ENCODE measurements at regions not wholly inside any gene's neighbourhood (a gene's known extent, or its start where the extent isn't known, plus 50 kb on each side); places are given as distances from the start of the nearest gene placed in this dataset.

DNA sequence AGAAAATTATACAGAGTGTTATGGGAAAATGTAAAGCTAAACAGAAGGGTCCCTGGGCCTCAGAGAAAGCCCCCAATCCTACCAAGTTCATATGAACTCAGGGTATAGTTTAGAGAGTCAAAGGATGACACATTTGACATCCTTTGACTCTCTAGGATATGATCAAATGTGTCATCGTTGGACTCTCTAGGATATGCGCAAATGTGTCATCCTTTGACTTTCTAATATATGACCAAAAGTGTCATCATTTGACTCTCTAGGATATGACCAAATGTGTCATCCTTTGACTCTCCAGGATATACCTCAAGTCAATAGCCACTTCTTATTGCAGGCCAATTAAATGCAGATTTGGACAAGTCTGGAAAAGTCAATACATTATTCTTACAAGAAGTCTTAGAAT is 204.8 kb upstream of the IGF1 start:
- Histone ChIP-seq H3K4me1 (no peaks in the 10 kb centered on the region), H3K4me3 (no peak overlapping the region), H3K9me3 (no peaks in the 10 kb centered on the region), H3K36me3 (no peaks in the 10 kb centered on the region), H3K27ac (replicated peaks in 1 of 4) (no peak overlapping the region), H3K27me3 (no peaks in the 10 kb centered on the region)
- no peak for DNase-seq (ENCODE audit: extremely low spot score)
- intact Hi-C loops (cut with DNase I): no loop called here
- WGBS: 94% methylated on average over 2 of the region's 2 CpGs
- TF ChIP-seq, protein P1, sequence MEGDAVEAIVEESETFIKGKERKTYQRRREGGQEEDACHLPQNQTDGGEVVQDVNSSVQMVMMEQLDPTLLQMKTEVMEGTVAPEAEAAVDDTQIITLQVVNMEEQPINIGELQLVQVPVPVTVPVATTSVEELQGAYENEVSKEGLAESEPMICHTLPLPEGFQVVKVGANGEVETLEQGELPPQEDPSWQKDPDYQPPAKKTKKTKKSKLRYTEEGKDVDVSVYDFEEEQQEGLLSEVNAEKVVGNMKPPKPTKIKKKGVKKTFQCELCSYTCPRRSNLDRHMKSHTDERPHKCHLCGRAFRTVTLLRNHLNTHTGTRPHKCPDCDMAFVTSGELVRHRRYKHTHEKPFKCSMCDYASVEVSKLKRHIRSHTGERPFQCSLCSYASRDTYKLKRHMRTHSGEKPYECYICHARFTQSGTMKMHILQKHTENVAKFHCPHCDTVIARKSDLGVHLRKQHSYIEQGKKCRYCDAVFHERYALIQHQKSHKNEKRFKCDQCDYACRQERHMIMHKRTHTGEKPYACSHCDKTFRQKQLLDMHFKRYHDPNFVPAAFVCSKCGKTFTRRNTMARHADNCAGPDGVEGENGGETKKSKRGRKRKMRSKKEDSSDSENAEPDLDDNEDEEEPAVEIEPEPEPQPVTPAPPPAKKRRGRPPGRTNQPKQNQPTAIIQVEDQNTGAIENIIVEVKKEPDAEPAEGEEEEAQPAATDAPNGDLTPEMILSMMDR (IDR thresholded peaks at IDR 0.05): no peak
- TF ChIP-seq POLR2A (IDR thresholded peaks at IDR 0.05; ENCODE audit: low read depth) (no peak), EP300 (IDR thresholded peaks at IDR 0.05) (no peak), POLR2AphosphoS5 (IDR thresholded peaks at IDR 0.05) (no peak)

GRCh38 chr12:102682366-102683289 is 202.3 kb upstream of the IGF1 start:
- no peak for TF ChIP-seq POLR2AphosphoS5 (IDR thresholded peaks at IDR 0.05)
- TF ChIP-seq POLR2A (IDR thresholded peaks at IDR 0.05; ENCODE audit: low read depth): no peak
- no peak for TF ChIP-seq EP300 (IDR thresholded peaks at IDR 0.05)
- TF ChIP-seq, protein P1 (IDR thresholded peaks at IDR 0.05): no peak
- WGBS: 67% methylated on average over 2 of the region's 2 CpGs
- Histone ChIP-seq H3K36me3 (no peaks in the 10 kb centered on the region), H3K27ac (replicated peaks in 1 of 4) (no peak overlapping the region), H3K4me1 (no peaks in the 10 kb centered on the region), H3K27me3 (no peaks in the 10 kb centered on the region), H3K9me3 (no peaks in the 10 kb centered on the region), H3K4me3 (no peak overlapping the region)
- intact Hi-C loops (cut with DNase I): no loop called here
- no peak for DNase-seq (ENCODE audit: extremely low spot score)

- Histone ChIP-seq H3K9me3 (no peaks in the 10 kb centered on the region), H3K27me3 (no peaks in the 10 kb centered on the region), H3K4me1 (no peaks in the 10 kb centered on the region), H3K4me3 (no peak overlapping the region), H3K27ac (replicated peaks in 1 of 4) (no peak overlapping the region), H3K36me3 (no peaks in the 10 kb centered on the region)
- intact Hi-C loops (cut with DNase I): no loop called here
- DNase-seq (ENCODE audit: extremely low spot score): no peak
- TF ChIP-seq, protein P1 (IDR thresholded peaks at IDR 0.05): no peak
- TF ChIP-seq POLR2A (IDR thresholded peaks at IDR 0.05; ENCODE audit: low read depth) (no peak), POLR2AphosphoS5 (IDR thresholded peaks at IDR 0.05) (no peak)
These were observed 201.4 kb upstream of the IGF1 start for GRCh38 chr12:102681747-102682146.

DNA sequence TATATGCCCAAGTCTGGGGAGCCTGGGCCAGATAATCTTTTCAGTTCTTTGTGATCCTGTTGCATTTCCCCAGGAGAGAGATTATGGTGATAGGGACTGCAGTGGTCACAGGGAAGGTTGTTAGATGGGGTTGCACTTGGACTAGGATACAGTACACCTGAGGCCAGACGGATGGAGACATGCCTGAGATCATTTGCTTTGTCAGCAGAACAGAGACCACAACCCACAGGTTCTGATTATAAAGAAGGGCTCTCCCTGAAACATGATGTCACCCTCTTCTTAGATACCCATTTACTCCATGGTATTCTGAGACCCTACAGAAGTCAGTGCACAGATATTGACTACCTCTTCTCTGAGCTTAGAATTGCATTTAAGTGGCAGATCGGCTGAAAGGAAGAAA is 200.9 kb upstream of the IGF1 start:
- no peak for DNase-seq (ENCODE audit: extremely low spot score)
- Histone ChIP-seq H3K27me3 (no peaks in the 10 kb centered on the region), H3K4me1 (no peaks in the 10 kb centered on the region), H3K9me3 (no peaks in the 10 kb centered on the region), H3K36me3 (no peaks in the 10 kb centered on the region), H3K4me3 (no peak overlapping the region), H3K27ac (replicated peaks in 1 of 4) (no peak overlapping the region)
- no peak for TF ChIP-seq EP300 (IDR thresholded peaks at IDR 0.05)
- no peak for TF ChIP-seq POLR2A (IDR thresholded peaks at IDR 0.05; ENCODE audit: low read depth)
- TF ChIP-seq, protein P1 (IDR thresholded peaks at IDR 0.05): no peak
- TF ChIP-seq POLR2AphosphoS5 (IDR thresholded peaks at IDR 0.05): no peak
- WGBS: 64% methylated on average over 2 of the region's 2 CpGs
- intact Hi-C loops (cut with DNase I): no loop called here
